HG03432 (cell line): ENCODE measurements at regions not wholly inside any gene's neighbourhood (a gene's known extent, or its start where the extent isn't known, plus 50 kb on each side); places are given as distances from the start of the nearest gene placed in this dataset.
"Not testable (repeated sequence)": the region's sequence is repeated elsewhere in the genome, so short reads cannot be mapped to it uniquely, and the experiment has no call there.

Experiments
- ATAC-seq: cut with Tn5 transposase; IDR thresholded peaks from one replicate; pipeline ENCODE4 v1.9.1; 2021; ENCODE audit warnings: mild to moderate bottlenecking, moderate library complexity; ENCODE audit not compliant: unreplicated experiment

- ATAC-seq = no peak
These were observed 507.0 kb upstream of the MAP2 start for GRCh38 chr2:208916881-208917280.

DNA sequence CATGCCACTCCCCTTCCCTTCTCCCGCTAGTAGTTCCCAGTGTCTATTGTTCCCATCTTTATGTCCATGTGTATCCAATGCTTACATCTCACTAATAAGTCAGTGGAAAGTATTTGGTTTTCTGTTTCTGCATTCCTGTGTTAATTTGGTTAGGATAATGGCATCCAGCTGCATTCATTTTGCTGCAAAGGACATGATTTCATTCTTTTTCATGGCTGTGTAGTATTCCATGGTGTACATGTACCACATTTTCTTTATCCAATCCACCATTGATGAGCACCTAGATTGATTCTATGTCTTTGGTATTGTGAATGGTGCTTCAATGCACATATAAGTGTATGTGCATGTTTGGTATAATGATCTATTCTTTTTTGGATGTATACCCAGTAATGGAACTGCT lies 502.5 kb upstream of the MAP2 start:
- ATAC-seq = not testable (repeated sequence)

DNA sequence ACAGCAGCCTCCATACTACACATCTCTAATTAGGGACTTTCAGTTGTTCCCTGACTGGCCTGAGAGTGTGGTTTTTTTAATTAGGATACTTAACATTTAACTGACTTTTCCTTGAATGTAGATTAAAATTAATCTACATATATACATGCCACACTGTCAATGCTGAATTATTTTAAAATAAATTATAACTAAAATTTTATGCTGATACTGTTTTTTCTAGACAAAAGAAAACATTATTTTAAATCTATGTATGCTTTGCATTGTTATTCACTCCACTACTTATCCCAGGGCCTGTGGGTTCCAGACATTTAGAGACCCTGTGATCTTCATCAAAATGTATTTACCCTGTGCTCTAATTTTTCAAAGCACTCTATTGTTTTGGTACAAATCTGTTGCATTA lies 496.0 kb upstream of the MAP2 start:
- no peak for ATAC-seq

GRCh38 chr2:208929139-208929864 lies 494.5 kb upstream of the MAP2 start:
- no peak for ATAC-seq

GRCh38 chr2:208929894-208930427 lies 493.9 kb upstream of the MAP2 start:
- no peak for ATAC-seq

DNA sequence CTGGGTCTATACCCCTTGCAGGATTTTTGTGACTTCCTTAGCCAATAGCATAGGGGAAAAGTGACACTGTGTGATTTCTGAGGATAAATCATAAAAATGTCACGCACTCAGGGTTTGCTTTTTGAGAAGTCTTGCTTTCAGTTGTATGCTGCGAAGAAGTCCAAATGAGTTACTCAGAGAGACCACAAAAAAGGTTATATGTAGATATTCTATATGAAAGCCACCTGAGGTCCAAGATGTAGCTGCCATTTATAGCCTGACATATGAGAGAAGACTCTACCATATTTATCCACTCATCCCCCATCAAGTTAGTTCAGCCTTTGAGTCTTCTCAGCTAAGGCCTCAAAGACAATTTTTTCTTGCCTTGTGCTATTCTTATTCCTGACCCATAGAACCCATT lies 488.3 kb upstream of the MAP2 start:
- ATAC-seq = no peak

- no peak for ATAC-seq
These were observed 486.3 kb upstream of the MAP2 start for GRCh38 chr2:208937521-208937920.

DNA sequence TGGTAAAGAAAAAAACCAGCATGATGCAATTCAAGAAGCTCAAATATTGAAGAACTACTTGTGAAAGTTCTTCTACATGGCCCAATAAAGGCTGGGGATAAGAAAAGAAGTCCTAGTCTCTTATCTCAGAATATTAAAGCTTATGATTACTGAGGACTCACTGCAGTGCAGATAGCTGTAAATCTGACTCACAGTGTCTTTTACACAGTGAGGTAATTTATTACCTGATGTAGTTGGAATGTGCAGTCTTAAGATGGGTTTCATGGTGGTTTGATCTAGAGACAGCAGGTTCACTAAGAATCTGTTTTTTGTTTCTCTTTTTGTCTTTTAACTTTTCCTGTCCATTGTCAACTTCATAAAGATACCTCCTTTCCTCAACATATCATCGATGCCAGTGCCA lies 484.0 kb upstream of the MAP2 start:
- ATAC-seq = no peak

DNA sequence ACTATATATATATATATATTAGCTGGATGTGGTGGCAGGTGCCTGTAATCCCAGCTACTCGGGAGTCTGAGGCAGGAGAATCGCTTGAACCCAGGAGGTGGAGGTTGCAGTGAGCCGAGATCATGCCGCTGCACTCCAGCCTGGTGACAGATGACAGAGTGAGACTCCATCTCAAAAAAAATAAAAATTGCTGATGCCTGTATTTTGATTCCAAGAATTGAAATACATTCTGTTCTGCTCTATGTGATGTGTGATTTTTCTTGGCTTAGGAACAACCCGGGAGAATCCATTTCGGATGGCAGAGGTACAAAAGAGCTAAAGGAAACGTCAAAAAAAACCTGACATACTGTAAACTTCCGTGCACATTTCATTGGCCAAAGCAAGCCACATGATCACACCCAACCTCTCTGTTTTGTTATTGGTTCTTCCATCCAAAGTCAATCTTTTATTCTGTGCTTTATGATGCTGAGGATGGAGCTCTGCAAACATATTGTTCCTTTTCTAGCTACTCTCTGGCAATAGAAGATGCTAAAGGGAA lies 478.1 kb upstream of the MAP2 start:
- ATAC-seq = no peak

- no peak for ATAC-seq
These were observed 475.8 kb upstream of the MAP2 start for GRCh38 chr2:208948073-208948472.

DNA sequence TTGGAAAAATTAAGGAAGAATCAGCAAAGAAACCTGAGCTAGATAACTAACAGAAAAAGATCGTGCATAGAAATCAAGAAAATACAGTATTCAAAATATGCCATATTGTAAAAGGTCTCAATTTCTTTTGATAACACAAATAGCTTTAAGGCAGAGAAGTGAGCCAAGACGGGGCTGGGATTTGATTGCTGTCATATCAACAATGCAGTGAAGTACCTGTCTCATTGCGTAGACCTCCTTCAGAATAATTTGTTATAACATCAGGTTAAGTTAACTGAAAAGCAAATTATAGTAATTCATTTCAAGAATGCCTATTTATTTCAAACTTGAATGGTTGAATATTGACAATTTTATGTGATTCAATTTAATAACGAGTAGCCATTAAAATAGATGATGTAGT lies 453.8 kb upstream of the MAP2 start:
- ATAC-seq = no peak

DNA sequence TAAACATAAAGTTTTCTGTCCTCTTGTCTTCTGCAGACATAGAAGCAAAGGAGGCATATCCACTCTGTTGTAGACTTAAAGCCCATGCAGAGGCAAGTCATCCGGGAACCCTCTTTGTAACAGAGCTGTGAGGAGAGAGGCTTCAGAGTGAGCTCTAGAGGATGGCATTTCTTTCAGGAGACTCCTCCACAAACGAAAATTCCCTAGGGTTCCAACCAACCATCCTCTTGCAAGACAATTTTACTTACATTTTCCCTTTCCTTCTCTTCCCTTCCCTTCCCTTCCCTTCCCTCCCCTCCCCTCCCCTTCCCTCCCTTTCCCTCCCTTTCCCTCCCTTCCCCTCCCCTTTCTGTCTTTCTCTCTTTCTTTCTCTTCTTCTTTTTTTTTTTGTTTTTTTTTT lies 446.3 kb upstream of the MAP2 start:
- no peak for ATAC-seq

DNA sequence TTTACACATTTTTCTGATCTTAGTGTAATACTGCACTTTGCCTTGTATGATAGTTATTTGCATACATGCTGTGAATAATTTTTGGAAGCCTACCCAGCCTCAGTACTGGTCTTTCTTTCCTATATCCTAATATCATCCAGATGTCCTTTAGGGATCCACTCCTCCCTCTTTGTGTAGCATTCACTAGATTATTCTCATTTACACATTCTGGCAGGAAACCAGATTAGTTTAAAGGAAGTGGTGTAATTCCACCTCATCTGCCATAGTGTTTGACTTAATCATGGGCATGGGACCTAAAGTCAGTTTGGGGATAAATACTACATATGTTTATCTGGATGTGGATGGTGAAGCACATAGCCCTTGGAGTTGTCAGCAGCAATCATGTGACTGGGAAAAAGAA lies 444.9 kb upstream of the MAP2 start:
- ATAC-seq = no peak

- no peak for ATAC-seq
These were observed 443.5 kb upstream of the MAP2 start for GRCh38 chr2:208980321-208980720.

DNA sequence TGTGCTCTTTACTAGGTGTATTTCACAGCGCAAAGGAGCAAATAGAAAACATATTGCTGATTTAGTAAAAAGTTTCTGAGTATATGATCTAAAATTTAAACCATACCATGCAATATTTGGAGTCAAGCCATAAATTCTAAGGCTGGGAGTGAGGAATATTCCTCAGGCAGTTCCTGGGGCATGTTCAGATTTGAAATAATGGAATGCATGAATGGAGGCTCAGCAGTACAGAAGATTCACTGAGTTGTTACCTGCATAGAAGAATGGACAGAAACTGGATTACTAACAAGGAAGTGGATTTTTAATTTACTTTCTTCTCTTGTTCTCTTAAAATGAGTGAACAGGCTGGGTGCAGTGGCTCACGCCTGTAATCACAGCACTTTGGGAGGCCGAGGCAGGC lies 441.0 kb upstream of the MAP2 start:
- no peak for ATAC-seq

DNA sequence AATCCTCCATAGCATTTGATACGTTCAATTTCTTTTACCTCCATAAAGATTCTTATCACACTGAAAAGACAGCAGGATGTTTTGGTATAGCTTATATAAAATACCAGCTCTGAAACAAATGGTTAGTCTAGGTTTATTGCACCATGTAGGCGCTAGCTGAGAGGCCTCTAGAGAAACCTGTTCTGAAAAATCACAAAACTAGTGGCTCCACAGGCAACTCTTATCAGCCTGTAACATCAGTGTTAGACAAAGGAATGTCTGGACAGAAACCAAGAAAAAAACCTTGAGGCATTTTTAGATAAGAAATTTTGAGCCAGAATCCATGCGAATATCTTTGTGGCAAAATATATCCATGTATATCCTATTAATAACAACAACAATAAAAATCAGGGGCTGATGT lies 440.4 kb upstream of the MAP2 start:
- ATAC-seq = no peak

DNA sequence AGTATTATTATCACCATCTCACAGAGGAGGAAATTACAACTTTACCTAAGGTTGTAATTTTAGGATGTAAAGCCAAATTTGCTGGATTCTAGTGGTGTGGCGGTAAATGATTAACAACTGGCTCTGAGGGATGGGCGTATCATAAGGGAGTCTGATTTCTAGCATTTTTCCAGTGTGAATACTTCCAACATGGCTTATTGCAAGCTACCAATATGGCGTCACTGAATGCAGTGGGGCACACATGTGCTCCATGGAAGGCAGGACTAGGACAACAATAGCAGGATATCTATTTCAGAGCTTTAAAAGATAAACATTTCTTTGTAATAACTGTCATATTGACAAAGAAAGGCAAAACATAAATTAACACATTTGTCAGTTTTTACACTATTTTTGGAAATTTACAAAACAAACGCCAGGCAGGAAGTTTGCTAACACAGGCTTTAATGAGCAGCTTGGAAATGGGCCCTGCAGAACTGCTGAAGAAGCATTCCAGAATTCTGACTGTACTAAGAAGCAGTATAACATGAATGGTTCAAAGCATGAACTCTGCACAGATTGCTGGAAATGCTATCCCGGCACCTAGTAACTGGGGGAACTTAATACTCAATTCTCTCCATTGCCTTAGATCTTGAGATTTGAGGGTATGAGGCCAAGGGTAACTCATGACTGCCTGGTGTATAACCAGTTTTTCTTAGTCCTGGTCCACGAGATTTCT lies 439.3 kb upstream of the MAP2 start:
- no peak for ATAC-seq

GRCh38 chr2:208985644-208986043 lies 438.2 kb upstream of the MAP2 start:
- ATAC-seq = no peak

- no peak for ATAC-seq
These were observed 433.1 kb upstream of the MAP2 start for GRCh38 chr2:208990716-208991115.

DNA sequence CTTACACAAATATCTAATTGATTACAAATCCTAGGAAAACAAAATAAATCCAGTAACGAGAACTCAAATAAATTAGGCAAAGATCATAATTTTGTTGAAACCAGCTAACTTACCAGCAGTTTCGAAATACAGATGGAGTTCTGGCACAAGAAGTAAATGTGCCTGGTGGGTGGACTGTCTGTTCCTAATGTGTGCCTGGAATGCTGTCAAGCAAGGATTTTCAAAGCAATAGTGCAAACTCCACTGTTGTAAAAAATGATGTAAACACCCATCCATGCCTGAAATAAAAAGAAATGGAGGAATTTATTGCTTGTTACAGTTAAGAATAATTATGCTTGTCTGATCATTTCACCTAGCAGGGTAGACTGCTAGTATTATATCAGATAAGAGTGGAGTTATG lies 423.9 kb upstream of the MAP2 start:
- no peak for ATAC-seq

GRCh38 chr2:209002054-209002453 lies 421.8 kb upstream of the MAP2 start:
- no peak for ATAC-seq

DNA sequence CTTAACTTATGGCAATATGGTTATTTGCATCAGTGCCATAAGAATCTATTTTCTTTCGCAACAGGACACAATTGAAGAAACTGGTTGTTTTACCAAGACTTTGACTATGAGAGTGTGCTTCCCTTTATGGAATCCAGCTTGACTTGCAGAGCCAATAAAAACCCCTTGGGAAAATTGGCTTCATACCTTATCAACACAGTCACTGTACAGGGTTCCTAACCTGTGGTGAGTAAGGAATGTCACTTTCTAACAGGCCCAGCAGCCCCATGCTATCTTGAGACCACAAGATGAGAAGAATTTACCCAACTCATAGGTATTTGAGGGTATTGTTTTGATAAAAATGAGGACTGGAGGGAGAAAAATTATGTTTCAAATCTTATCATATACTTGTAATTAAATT lies 418.5 kb upstream of the MAP2 start:
- ATAC-seq = no peak
